K562 (cell line): ENCODE measurements at regions not wholly inside any gene's neighbourhood (a gene's known extent, or its start where the extent isn't known, plus 50 kb on each side); places are given as distances from the start of the nearest gene placed in this dataset.
A peak's percentile ranks its signal among the peaks of the same experiment; 100 is the strongest.

ENCODE experiments used
- ATAC-seq: fragments of 200-7000 bp; cut with Tn5 transposase; 3 replicates; pipeline ENCODE4 v1.9.1; 2020; ENCODE audit warnings: moderate library complexity
- BruUV-seq: library from RNA; stranded (reverse); fragments of 400-500 nt; replicated peaks from 2 replicates; lab custom pipeline; 2021; lab: Mats Ljungman, UMichigan
- CTCF ChIA-PET: fragments of 300-600 bp; formaldehyde crosslinking; extraction: SDS; loops from one replicate; lab custom pipeline; 2021; ENCODE audit warnings: low intra/inter-chr PET ratio; lab: Yijun Ruan, JAX
- POLR2A ChIA-PET: fragments of 300-600, 350-650 bp; sonication (Branson Sonifier 250); formaldehyde crosslinking; extraction: SDS; loops from one replicate; lab custom pipeline; 2021; ENCODE audit warnings: antibody characterized with exemption, inconsistent platforms; lab: Yijun Ruan, JAX
- DNase-seq, 4 experiments: peaks; one replicate each; pipeline versions ENCODE4 v3.0.0 to v3.0.0-alpha.2; 2011 to 2018; ENCODE audit warnings: low spot score in 3 of 4, mixed read lengths in 3 of 4; ENCODE audit errors: extremely low read depth in 1 of 4
- FAIRE-seq: peaks from 2 replicates; lab custom pipeline; 2011; peaks lifted over from hg19 to GRCh38; lab: Jason Lieb, UNC
- H2AFZ ChIP-seq: 2 replicates; pipeline ENCODE4 v1.6.0; 2011; ENCODE audit warnings: low read depth, low read length, control low read depth, inconsistent platforms
- H3K27ac ChIP-seq: fragments of 200-600 bp; 3 replicates; pipeline ENCODE4 v1.8.0; 2011; ENCODE audit warnings: low read depth, mild to moderate bottlenecking, control low read depth, inconsistent platforms, low read length, moderate library complexity, mixed read lengths; ENCODE audit errors: extremely low read depth
- H3K27me3 ChIP-seq, 2 experiments: fragments of 300-600 bp in 1 of 2; 2 replicates in 1 of 2; 3 replicates in 1 of 2; pipeline versions ENCODE4 v1.6.0 to v1.8.0; 2011; ENCODE audit warnings: inconsistent platforms in 2 of 2, low read length in 2 of 2, mild to moderate bottlenecking in 1 of 2, mixed read lengths in 1 of 2, moderate library complexity in 1 of 2; ENCODE audit not compliant: control insufficient read depth in 2 of 2, insufficient read depth in 2 of 2
- H3K36me3 ChIP-seq: fragments of 300-600 bp; 3 replicates; pipeline ENCODE4 v1.8.0; 2011; ENCODE audit warnings: mild to moderate bottlenecking, low read length, inconsistent platforms; ENCODE audit not compliant: control insufficient read depth, insufficient read depth
- H3K4me1 ChIP-seq, 2 experiments: fragments of 200-600 bp in 1 of 2; replicated peaks in 1 of 2; 2 replicates in 1 of 2; 3 replicates in 1 of 2; pipeline versions ENCODE4 v1.5.1 to v1.8.0; 2011; ENCODE audit warnings: inconsistent platforms in 2 of 2, low read length in 2 of 2, mild to moderate bottlenecking in 1 of 2, mixed read lengths in 1 of 2, moderate library complexity in 1 of 2; ENCODE audit not compliant: control insufficient read depth in 2 of 2, insufficient read depth in 2 of 2
- H3K4me2 ChIP-seq: 2 replicates; pipeline ENCODE4 v1.6.1; 2011; ENCODE audit warnings: low read length, control low read depth, inconsistent platforms, mixed read lengths; ENCODE audit not compliant: insufficient read depth
- H3K4me3 ChIP-seq: fragments of 200-600 bp; sonication (generic), shearing (Covaris generic); 2 replicates; pipeline ENCODE4 v1.5.1; 2016; ENCODE audit warnings: control low read depth, inconsistent platforms
- H3K79me2 ChIP-seq: fragments of 200-600 bp; 3 replicates; pipeline ENCODE4 v1.8.0; 2011; ENCODE audit warnings: low read length, inconsistent platforms; ENCODE audit not compliant: control insufficient read depth, insufficient read depth
- H3K9ac ChIP-seq, 2 experiments: 2 replicates each; pipeline versions ENCODE4 v1.6.0 to v1.6.1; 2011; ENCODE audit warnings: low read depth in 2 of 2, low read length in 2 of 2, control low read depth in 1 of 2, inconsistent platforms in 1 of 2, mild to moderate bottlenecking in 1 of 2, mixed read lengths in 1 of 2; ENCODE audit not compliant: insufficient read depth in 1 of 2
- H3K9me1 ChIP-seq: one replicate; pipeline ENCODE4 v1.6.0; 2011; ENCODE audit warnings: inconsistent platforms, mild to moderate bottlenecking, low read length, moderate library complexity; ENCODE audit not compliant: control insufficient read depth, insufficient read depth
- H3K9me3 ChIP-seq: replicated peaks from 2 replicates; pipeline ENCODE4 v1.5.1; 2011; ENCODE audit warnings: low read depth, low read length, inconsistent platforms; ENCODE audit not compliant: control insufficient read depth, insufficient read depth
- H4K20me1 ChIP-seq: replicated peaks from 2 replicates; pipeline ENCODE4 v1.6.1; 2011; ENCODE audit warnings: low read length, inconsistent platforms, mixed read lengths; ENCODE audit not compliant: control insufficient read depth, insufficient read depth
- ERF ChIP-seq: fragments of 450-650 bp; formaldehyde crosslinking; IDR thresholded peaks from 2 replicates; pipeline ENCODE4 v1.4.0; 2020; ENCODE audit warnings: mild to moderate bottlenecking, mixed read lengths
- KAT2B ChIP-seq: IDR thresholded peaks from one replicate; pipeline ENCODE4 v1.6.1; 2012; ENCODE audit warnings: low read depth, mild to moderate bottlenecking, control low read depth, inconsistent platforms, low read length, moderate library complexity
- MAFF ChIP-seq: IDR thresholded peaks from 2 replicates; pipeline ENCODE4 v1.6.1; 2012; ENCODE audit warnings: low read length, improper control_type of control experiment
- MAFG ChIP-seq: fragments of 450-650 bp; conservative IDR thresholded peaks from 2 replicates; pipeline ENCODE4 v1.6.1; 2016; ENCODE audit warnings: missing genetic modification characterization, missing compliant biosample characterization
- RBBP5 ChIP-seq: fragments of 200-600 bp; sonication (generic); IDR thresholded peaks from 2 replicates; pipeline ENCODE4 v1.6.1; 2012; ENCODE audit warnings: borderline replicate concordance, mild to moderate bottlenecking, low read length, control low read depth, inconsistent platforms; ENCODE audit not compliant: insufficient read depth, poor library complexity, severe bottlenecking
- SMC3 ChIP-seq: conservative IDR thresholded peaks from 2 replicates; pipeline ENCODE4 v1.6.1; 2011; ENCODE audit warnings: low read depth, low read length, improper control_type of control experiment; ENCODE audit not compliant: insufficient read depth
- ZNF316 ChIP-seq: fragments of 450-650 bp; IDR thresholded peaks from 2 replicates; pipeline ENCODE4 v1.6.1; 2016
- WGBS: fragments of 100-300 bp; shearing (Covaris generic); methylation state at CpG from one replicate; pipeline ENCODE4 v1.1.6; 2016; ENCODE audit warnings: low coverage, mixed read lengths; ENCODE audit not compliant: insufficient coverage; ENCODE audit errors: missing lambda C conversion rate; 5-methylcytosine and 5-hydroxymethylcytosine counted together
- in situ Hi-C: fragments of 300-500 bp; cut with MboI; formaldehyde crosslinking; loops from 4 replicates; pipeline ENCODE4 v1.15.0; 2018; ENCODE audit warnings: inconsistent platforms, mixed read lengths
- intact Hi-C: fragments of 100-400 bp; cut with micrococcal nuclease; formaldehyde crosslinking; loops from 2 replicates; pipeline ENCODE4 v1.14.2; 2022
- TF ChIP-seq, protein P1 (sequence below): sonication (generic); formaldehyde crosslinking; IDR thresholded peaks from 2 replicates; pipeline ENCODE4 v1.9.0; 2022; ENCODE audit warnings: mild to moderate bottlenecking, missing genetic modification reagents
- TF ChIP-seq, protein P2 (sequence below): fragments of 450-650 bp; IDR thresholded peaks from 2 replicates; pipeline ENCODE4 v1.6.1; 2018; ENCODE audit not compliant: partially characterized antibody
- TF ChIP-seq, protein P3 (sequence below): fragments of 250-450 bp; sonication (Bioruptor Pico); IDR thresholded peaks from 2 replicates; pipeline ENCODE4 v1.4.0; 2020; ENCODE audit warnings: borderline replicate concordance

DNA sequence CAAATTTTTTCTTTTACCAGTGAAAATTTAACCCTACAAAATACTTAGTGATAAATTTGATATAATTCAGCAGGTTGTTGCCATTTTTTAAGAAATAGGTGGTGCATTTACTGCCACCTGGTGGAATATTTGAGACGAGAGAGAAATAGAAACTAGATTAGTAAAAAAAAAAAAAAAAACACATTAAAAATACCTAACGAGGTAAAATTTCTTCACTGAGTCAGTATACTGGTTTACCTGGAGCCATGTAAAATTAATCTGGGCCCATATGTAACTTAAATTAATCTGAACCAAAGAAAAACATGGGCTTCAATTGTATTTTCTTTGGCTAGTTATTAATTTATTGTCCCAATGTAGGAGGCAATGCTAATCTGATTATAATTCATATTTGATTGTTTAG is 520.8 kb downstream of the EPM2A start (continued):
- TF ChIP-seq, protein P1, sequence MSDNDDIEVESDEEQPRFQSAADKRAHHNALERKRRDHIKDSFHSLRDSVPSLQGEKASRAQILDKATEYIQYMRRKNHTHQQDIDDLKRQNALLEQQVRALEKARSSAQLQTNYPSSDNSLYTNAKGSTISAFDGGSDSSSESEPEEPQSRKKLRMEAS (CRISPR knock-in tag) = no peak
- TF ChIP-seq ERF (no peak), SMC3 (0 out of 2 replicates have a peak, but pooled peaks have one; percentile 18)

DNA sequence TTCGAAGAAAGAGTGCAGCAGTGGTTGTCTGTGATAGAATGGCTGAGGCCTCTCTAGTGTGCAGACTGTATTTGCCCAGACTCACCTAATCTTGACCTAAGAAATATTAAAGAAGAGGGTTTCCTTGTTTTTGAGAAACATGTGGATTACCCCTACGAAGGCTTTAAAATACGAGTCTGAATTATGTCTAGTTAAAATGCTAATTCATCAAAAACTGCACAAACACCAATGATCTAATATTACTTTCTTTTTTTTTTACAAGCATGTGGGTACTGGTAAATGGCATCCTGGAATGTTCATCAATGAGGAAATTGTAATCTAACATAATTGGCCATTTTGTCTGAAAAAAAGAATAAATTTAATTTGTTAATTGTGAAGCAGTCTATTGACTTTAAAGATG is 510.9 kb downstream of the EPM2A start:
- Histone ChIP-seq H3K9ac (no peak overlapping the region), H4K20me1 (no peaks in the 10 kb centered on the region)
- TF ChIP-seq RBBP5 (no peak), ZNF316 (peak; percentile 45), MAFG (tag) (0 out of 2 replicates have a peak, but pooled peaks have one; percentile 29), KAT2B (no peak), MAFF (0 out of 2 replicates have a peak, but pooled peaks have one; percentile 22)
- TF ChIP-seq, protein P2, sequence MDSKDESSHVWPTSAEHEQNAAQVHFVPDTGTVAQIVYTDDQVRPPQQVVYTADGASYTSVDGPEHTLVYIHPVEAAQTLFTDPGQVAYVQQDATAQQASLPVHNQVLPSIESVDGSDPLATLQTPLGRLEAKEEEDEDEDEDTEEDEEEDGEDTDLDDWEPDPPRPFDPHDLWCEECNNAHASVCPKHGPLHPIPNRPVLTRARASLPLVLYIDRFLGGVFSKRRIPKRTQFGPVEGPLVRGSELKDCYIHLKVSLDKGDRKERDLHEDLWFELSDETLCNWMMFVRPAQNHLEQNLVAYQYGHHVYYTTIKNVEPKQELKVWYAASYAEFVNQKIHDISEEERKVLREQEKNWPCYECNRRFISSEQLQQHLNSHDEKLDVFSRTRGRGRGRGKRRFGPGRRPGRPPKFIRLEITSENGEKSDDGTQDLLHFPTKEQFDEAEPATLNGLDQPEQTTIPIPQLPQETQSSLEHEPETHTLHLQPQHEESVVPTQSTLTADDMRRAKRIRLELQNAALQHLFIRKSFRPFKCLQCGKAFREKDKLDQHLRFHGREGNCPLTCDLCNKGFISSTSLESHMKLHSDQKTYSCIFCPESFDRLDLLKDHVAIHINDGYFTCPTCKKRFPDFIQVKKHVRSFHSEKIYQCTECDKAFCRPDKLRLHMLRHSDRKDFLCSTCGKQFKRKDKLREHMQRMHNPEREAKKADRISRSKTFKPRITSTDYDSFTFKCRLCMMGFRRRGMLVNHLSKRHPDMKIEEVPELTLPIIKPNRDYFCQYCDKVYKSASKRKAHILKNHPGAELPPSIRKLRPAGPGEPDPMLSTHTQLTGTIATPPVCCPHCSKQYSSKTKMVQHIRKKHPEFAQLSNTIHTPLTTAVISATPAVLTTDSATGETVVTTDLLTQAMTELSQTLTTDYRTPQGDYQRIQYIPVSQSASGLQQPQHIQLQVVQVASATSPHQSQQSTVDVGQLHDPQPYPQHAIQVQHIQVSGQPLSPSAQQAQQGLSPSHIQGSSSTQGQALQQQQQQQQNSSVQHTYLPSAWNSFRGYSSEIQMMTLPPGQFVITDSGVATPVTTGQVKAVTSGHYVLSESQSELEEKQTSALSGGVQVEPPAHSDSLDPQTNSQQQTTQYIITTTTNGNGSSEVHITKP = no peak
- TF ChIP-seq, protein P3, sequence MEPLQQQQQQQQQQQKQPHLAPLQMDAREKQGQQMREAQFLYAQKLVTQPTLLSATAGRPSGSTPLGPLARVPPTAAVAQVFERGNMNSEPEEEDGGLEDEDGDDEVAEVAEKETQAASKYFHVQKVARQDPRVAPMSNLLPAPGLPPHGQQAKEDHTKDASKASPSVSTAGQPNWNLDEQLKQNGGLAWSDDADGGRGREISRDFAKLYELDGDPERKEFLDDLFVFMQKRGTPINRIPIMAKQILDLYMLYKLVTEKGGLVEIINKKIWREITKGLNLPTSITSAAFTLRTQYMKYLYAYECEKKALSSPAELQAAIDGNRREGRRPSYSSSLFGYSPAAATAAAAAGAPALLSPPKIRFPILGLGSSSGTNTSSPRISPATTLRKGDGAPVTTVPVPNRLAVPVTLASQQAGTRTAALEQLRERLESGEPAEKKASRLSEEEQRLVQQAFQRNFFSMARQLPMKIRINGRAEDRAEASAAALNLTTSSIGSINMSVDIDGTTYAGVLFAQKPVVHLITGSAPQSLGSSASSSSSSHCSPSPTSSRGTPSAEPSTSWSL (CRISPR knock-in tag) = no peak
- TF ChIP-seq, all 486 proteins: peak for 3
- ChIA-PET POLR2A (interaction anchor here (0.6 kb wide), 1 partner anchor 1689 kb away, joined by 3 read pairs; no protein-coding TSS in a partner anchor), CTCF (no interaction called here)
- no peaks in the 10 kb centered on the region for H3K27me3 ChIP-seq
- H3K4me1 ChIP-seq = no peaks in the 10 kb centered on the region
- BruUV-seq = no TSS peak
- no peak overlapping the region for H3K4me2 ChIP-seq
- FAIRE-seq (no peak), DNase-seq (no peak), ATAC-seq (no peak)
- H3K9me3 ChIP-seq = no peaks in the 10 kb centered on the region; the same call in 1 of the 2 replicates
- 2% methylated on average over 3 of the region's 3 CpGs for WGBS
- intact Hi-C loops (no loop called here), in situ Hi-C loops (loop anchor here (25.0 kb wide), 1 partner anchor 1662 kb away; no protein-coding TSS in a partner anchor)
- H3K36me3 ChIP-seq = no peaks in the 10 kb centered on the region
- no peaks in the 10 kb centered on the region for H3K79me2 ChIP-seq
- H3K9me1 ChIP-seq = no peaks in the 10 kb centered on the region
- no peak overlapping the region for H3K27ac ChIP-seq
- no peak overlapping the region for H3K4me3 ChIP-seq
- H2AFZ ChIP-seq = no peak overlapping the region
